Naive thymus-derived CD4-positive, alpha-beta T cell (primary cell): ENCODE measurements at regions not wholly inside any gene's neighbourhood (a gene's known extent, or its start where the extent isn't known, plus 50 kb on each side); places are given as distances from the start of the nearest gene placed in this dataset.
"Not testable (repeated sequence)": the region's sequence is repeated elsewhere in the genome, so short reads cannot be mapped to it uniquely, and the experiment has no call there.

ENCODE experiments used
- ATAC-seq: fragments of 150-1000 bp; cut with Tn5 transposase; 2 replicates; pipeline ENCODE4 v1.10.0; 2021; ENCODE audit warnings: mild to moderate bottlenecking, moderate library complexity
- CTCF ChIA-PET: fragments of 350-600 bp; sonication (Branson Sonifier 250); formaldehyde crosslinking; loops from one replicate; lab custom pipeline; 2021; ENCODE audit warnings: antibody characterized with exemption; lab: Charles Lee
- POLR2A ChIA-PET: fragments of 350-600 bp; sonication (Branson Sonifier 250); formaldehyde crosslinking; loops from one replicate; lab custom pipeline; 2021; ENCODE audit warnings: antibody characterized with exemption, inconsistent platforms; lab: Charles Lee
- DNase-seq, 9 donors: peaks; one replicate each; pipeline versions ENCODE4 v3.0.0 to v3.0.0-alpha.2; 2020 to 2022; ENCODE audit warnings: mixed read lengths in 1 of 9
- H3K27ac ChIP-seq: one replicate; pipeline ENCODE4 v1.7.0; 2013; ENCODE audit warnings: mild to moderate bottlenecking, low read depth, low read length, moderate library complexity
- H3K27me3 ChIP-seq, 2 donors: one replicate each; pipeline ENCODE4 v1.7.0; 2013; ENCODE audit warnings: low read length in 2 of 2, mild to moderate bottlenecking in 2 of 2, moderate library complexity in 2 of 2; ENCODE audit not compliant: control insufficient read depth in 2 of 2, insufficient read depth in 2 of 2
- H3K36me3 ChIP-seq, 3 experiments: 1 replicate in 2 of 3; 2 replicates in 1 of 3; pipeline ENCODE4 v1.7.0; 2013; ENCODE audit warnings: low read length in 3 of 3, mild to moderate bottlenecking in 3 of 3, moderate library complexity in 1 of 3; ENCODE audit not compliant: insufficient read depth in 3 of 3, control insufficient read depth in 2 of 3
- H3K4me1 ChIP-seq, 2 donors: one replicate each; pipeline ENCODE4 v1.7.0; 2013; ENCODE audit warnings: low read length in 2 of 2, mild to moderate bottlenecking in 2 of 2, moderate library complexity in 1 of 2; ENCODE audit not compliant: control insufficient read depth in 2 of 2, insufficient read depth in 2 of 2
- H3K4me3 ChIP-seq: 2 replicates; pipeline ENCODE4 v1.7.0; 2013; ENCODE audit warnings: mild to moderate bottlenecking, low read length
- H3K9me3 ChIP-seq, 3 experiments: 1 replicate in 2 of 3; 2 replicates in 1 of 3; pipeline ENCODE4 v1.7.0; 2013; ENCODE audit warnings: low read length in 3 of 3; ENCODE audit not compliant: control insufficient read depth in 2 of 3
- H3K27ac Mint-ChIP-seq, 9 donors: one replicate each; pipeline ENCODE4 v1.8.0; 2020 to 2022; ENCODE audit warnings: mixed read lengths in 9 of 9, mild to moderate bottlenecking in 8 of 9, moderate library complexity in 5 of 9, inconsistent platforms in 2 of 9
- H3K27me3 Mint-ChIP-seq, 5 donors: one replicate each; pipeline ENCODE4 v1.8.0; 2021 to 2022; ENCODE audit warnings: mixed read lengths in 5 of 5, mild to moderate bottlenecking in 1 of 5
- H3K36me3 Mint-ChIP-seq, 5 donors: one replicate each; pipeline ENCODE4 v1.8.0; 2020 to 2022; ENCODE audit warnings: mixed read lengths in 5 of 5, mild to moderate bottlenecking in 3 of 5, inconsistent platforms in 1 of 5
- H3K4me1 Mint-ChIP-seq, 7 donors: one replicate each; pipeline ENCODE4 v1.8.0; 2020 to 2022; ENCODE audit warnings: mixed read lengths in 7 of 7, mild to moderate bottlenecking in 3 of 7, inconsistent platforms in 1 of 7
- H3K4me3 Mint-ChIP-seq, 10 donors: one replicate each; pipeline ENCODE4 v1.8.0; 2020 to 2022; ENCODE audit warnings: mild to moderate bottlenecking in 10 of 10, mixed read lengths in 10 of 10, moderate library complexity in 6 of 10, inconsistent platforms in 2 of 10
- H3K9me3 Mint-ChIP-seq, 11 donors: one replicate each; pipeline ENCODE4 v1.8.0; 2020 to 2022; ENCODE audit warnings: mixed read lengths in 11 of 11, mild to moderate bottlenecking in 4 of 11, inconsistent platforms in 1 of 11, moderate library complexity in 1 of 11
- intact Hi-C, 2 donors: fragments of 100-400 bp; cut with micrococcal nuclease; formaldehyde crosslinking; loops; one replicate each; pipeline ENCODE4 v1.15.1; 2023

DNA sequence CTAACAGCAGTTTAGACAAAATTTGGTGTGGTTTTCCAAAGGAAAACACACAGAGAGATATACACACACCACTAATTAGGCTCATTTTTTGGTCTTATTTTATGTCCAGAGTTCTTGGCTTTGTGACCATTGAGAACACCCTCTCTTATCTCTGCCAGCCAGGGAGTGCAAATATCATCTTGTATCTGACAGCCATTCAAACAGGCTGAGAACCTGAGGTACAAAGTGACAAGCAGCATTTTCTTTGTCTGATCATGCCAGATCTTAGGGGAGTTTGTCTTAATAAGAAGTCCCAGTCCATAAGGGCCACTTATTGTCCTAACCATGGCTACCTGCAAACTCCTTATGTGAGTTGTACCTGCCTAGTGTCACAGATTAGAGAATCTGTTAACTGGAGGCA, 1165.2 kb downstream of the BRINP3 start:
- Histone ChIP-seq H3K27ac (no peak overlapping the region), H3K36me3 (no peaks in the 10 kb centered on the region), H3K4me1 (no peaks in the 10 kb centered on the region), H3K9me3 (peaks cover 0 to 3% (median 0%) of the 10 kb centered on the region in 3 experiments), H3K4me3 (no peak overlapping the region), H3K27me3 (no peaks in the 10 kb centered on the region)
- intact Hi-C loops: loop anchor here in 1 of 2 donors (10.0 kb wide), 1 partner anchor 62 kb away; no protein-coding TSS in a partner anchor
- CTCF ChIA-PET: no interaction called here
- Mint-ChIP-seq H3K4me3 (no peak overlapping the region), H3K9me3 (peaks cover 0 to 26% (median 3%) of the 10 kb centered on the region in 11 donors), H3K27me3 (no peaks in the 10 kb centered on the region), H3K27ac (no peak overlapping the region), H3K36me3 (peaks cover 0 to 3% (median 0%) of the 10 kb centered on the region in 5 donors), H3K4me1 (no peaks in the 10 kb centered on the region)
- POLR2A ChIA-PET: no interaction called here
- ATAC-seq: no peak
- DNase-seq: no peak

DNA sequence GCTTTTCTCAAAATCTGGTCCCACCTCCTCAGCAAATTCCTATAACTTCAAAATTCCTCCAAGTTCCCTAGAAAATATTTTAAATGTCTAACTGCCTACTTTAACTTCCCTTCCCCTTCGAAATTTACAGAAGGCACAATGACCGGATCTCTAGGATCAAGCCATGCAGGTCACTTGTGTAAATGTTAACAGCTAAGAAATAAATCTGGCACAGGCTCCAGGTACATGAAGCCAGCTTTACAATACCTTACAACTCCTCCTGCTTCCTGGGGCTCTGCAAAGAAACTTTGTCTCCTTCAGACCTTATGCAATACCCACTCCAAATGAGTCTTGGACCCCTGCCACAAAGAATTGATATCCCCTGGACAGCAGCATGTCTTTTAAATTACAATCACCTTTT, 1164.2 kb downstream of the BRINP3 start:
- Mint-ChIP-seq H3K9me3 (peaks cover 0 to 27% (median 3%) of the 10 kb centered on the region in 11 donors), H3K4me3 (no peak overlapping the region), H3K27ac (no peak overlapping the region), H3K36me3 (peaks cover 0 to 3% (median 0%) of the 10 kb centered on the region in 5 donors), H3K27me3 (no peaks in the 10 kb centered on the region), H3K4me1 (no peaks in the 10 kb centered on the region)
- Histone ChIP-seq H3K27ac (no peak overlapping the region), H3K36me3 (no peaks in the 10 kb centered on the region), H3K27me3 (no peaks in the 10 kb centered on the region), H3K4me3 (no peak overlapping the region), H3K4me1 (no peaks in the 10 kb centered on the region), H3K9me3 (peaks cover 0 to 4% (median 0%) of the 10 kb centered on the region in 3 experiments)
- ATAC-seq (no peak), DNase-seq (no peak)
- intact Hi-C loops: loop anchor here in 1 of 2 donors (10.0 kb wide), 1 partner anchor 61 kb away; no protein-coding TSS in a partner anchor
- CTCF ChIA-PET: no interaction called here
- POLR2A ChIA-PET: no interaction called here

DNA sequence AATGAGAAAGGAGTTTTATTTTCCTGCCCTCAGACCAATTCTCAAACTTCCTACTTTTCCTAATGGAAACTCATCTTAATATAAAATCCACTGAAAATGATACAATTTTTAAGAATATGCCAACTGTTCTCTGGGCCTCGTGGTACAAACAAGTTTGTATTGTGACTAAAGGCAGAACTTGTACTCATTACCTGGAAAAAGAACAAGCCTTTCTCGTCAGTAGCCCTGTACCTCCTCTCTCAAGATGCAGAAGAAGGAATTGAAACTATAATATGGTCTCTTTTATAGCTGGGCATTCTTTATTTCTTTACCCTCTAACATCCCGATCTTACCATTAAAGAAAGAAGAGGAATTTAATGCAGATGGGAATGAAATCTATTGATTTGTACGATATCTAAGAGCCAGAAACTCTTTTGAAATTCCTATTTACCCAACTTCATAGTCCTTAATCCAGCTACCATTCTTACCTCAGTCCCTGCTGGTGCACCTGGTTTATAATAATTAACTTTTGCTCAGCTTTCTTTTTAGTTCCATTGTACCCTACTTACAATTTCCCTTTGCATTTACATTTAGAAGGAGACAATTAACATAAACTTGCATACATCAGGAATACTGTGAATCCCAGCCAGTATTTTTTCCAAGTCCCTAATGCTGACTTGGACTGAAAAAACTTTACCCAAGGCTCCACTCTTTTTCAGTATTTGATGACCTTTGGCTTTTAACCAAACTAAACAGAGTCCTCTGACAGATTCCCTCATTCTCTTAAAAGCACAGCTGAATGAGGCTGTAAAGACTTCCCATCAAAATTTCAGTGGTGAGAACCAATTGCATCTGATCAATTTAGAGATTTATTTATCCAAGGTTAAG, 1162.4 kb downstream of the BRINP3 start:
- ChIA-PET POLR2A (no interaction called here), CTCF (no interaction called here)
- no peaks in the 10 kb centered on the region for H3K4me1 ChIP-seq
- no peak overlapping the region for H3K27ac Mint-ChIP-seq
- H3K9me3 Mint-ChIP-seq: peaks cover 0 to 35% (median 5%) of the 10 kb centered on the region in 11 donors
- no peaks in the 10 kb centered on the region for H3K27me3 Mint-ChIP-seq
- no peak overlapping the region for H3K27ac ChIP-seq
- intact Hi-C loops: loop anchor here in 1 of 2 donors (10.0 kb wide), 1 partner anchor 60 kb away; no protein-coding TSS in a partner anchor
- no peak overlapping the region for H3K4me3 ChIP-seq
- DNase-seq (no peak), ATAC-seq (no peak)
- H3K4me3 Mint-ChIP-seq: no peak overlapping the region
- no peaks in the 10 kb centered on the region for H3K27me3 ChIP-seq
- H3K4me1 Mint-ChIP-seq: no peaks in the 10 kb centered on the region
- no peaks in the 10 kb centered on the region for H3K36me3 ChIP-seq
- H3K36me3 Mint-ChIP-seq: peaks cover 0 to 3% (median 0%) of the 10 kb centered on the region in 5 donors
- H3K9me3 ChIP-seq: peaks cover 0 to 9% (median 0%) of the 10 kb centered on the region in 3 experiments

DNA sequence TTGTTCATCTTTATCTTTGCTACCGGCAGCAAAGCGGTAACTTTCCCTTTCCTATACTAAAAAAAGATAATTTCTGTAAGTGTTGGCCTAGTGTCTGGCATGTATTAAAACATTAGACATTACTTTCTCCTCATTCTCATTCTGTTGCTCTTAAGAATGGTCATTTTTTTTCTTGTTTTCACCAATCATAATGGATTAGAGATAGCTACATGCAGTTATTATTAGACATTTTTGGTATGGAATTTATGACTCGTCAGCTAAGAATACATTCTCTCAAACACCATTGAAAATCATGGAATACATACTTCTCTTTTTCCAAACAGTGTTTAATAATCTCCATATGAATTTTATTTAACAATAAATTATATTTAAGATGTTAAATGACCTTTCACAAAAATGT, 1154.6 kb downstream of the BRINP3 start:
- POLR2A ChIA-PET: no interaction called here
- no peak overlapping the region for H3K4me3 Mint-ChIP-seq
- H3K36me3 Mint-ChIP-seq: no peaks in the 10 kb centered on the region
- ATAC-seq: no peak
- DNase-seq: no peak
- H3K4me1 Mint-ChIP-seq: no peaks in the 10 kb centered on the region
- H3K27me3 ChIP-seq: no peaks in the 10 kb centered on the region
- H3K9me3 ChIP-seq: peaks cover 0 to 5% (median 0%) of the 10 kb centered on the region in 3 experiments
- H3K36me3 ChIP-seq: no peaks in the 10 kb centered on the region
- no peak overlapping the region for H3K27ac ChIP-seq
- peaks cover 2 to 23% (median 7%) of the 10 kb centered on the region in 11 donors for H3K9me3 Mint-ChIP-seq
- intact Hi-C loops: no loop called here
- no peaks in the 10 kb centered on the region for H3K4me1 ChIP-seq
- no peaks in the 10 kb centered on the region for H3K27me3 Mint-ChIP-seq
- no peak overlapping the region for H3K27ac Mint-ChIP-seq
- CTCF ChIA-PET: no interaction called here
- H3K4me3 ChIP-seq: no peak overlapping the region

DNA sequence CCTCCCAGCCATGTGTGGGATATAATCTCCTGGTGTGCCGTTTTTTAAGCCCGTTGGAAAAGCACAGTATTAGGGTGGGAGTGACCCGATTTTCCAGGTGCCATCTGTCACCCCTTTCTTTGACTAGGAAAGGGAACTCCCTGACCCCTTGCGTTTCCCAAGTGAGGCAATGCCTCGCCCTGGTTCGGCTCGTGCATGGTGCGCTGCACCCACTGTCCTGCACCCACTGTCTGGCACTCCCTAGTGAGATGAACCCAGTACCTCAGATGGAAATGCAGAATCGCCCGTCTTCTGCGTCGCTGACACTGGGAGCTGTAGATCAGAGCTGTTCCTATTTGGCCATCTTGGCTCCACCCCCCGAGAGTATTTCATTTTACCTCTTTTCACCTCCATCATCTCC, 1146.6 kb downstream of the BRINP3 start:
- H3K36me3 ChIP-seq, H3K4me1 ChIP-seq, H3K9me3 ChIP-seq, H3K27ac ChIP-seq, H3K27ac Mint-ChIP-seq, intact Hi-C loops, CTCF ChIA-PET, DNase-seq, H3K4me3 Mint-ChIP-seq, H3K27me3 ChIP-seq, H3K4me1 Mint-ChIP-seq, H3K36me3 Mint-ChIP-seq, ATAC-seq, POLR2A ChIA-PET, H3K4me3 ChIP-seq, H3K27me3 Mint-ChIP-seq: not testable (repeated sequence)
- H3K9me3 Mint-ChIP-seq: peaks cover 4 to 28% (median 18%) of the 10 kb centered on the region in 11 donors

DNA sequence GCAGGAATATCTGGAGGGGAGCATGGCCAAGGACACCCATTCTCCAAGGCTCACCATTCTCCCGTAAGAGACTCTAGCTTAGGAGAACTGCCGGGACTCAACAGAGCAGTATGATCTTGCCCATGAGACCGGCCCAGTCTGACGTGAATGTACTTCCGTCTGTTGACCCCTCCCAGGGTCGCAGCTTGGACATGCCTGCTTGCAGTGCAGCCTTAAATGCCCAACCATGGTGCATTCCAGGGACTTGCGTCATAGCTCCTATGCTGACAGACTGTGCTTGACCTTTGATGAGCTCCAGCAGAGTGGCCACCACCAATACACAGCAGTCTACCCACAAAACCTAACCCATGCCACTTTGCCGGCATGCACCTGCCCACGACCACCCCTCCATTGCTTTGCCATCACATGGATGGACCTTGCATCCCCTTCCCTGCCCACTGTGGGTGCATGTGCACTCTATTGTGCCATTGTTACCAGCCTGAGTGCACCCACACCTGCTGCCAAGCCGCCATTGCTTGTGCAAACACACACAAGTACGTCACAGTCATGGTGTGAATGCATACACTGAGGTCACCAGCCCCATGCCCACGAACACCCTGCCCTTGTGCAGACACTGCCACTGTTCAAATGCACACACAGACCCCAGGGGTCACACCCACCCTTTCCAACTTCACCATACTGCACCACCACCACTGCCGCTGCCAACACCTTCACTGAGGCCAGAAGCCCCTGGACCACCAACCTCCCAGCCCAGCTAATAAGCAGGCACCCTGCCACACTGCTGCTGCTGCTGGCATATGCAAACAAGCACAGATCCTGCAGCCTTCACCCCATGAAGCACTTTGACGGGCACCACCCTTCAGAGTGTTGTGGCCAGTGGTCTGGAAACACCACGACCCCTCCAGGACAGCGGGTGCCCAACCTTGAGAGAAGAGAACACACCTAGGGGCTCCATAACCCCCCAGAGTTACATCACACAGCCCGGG, 1141.3 kb downstream of the BRINP3 start:
- Mint-ChIP-seq H3K36me3 (no peaks in the 10 kb centered on the region), H3K4me3 (no peak overlapping the region), H3K27ac (no peak overlapping the region), H3K9me3 (peaks cover 3 to 25% (median 6%) of the 10 kb centered on the region in 11 donors), H3K27me3 (no peaks in the 10 kb centered on the region), H3K4me1 (no peaks in the 10 kb centered on the region)
- Histone ChIP-seq H3K9me3 (no peaks in the 10 kb centered on the region), H3K4me1 (no peaks in the 10 kb centered on the region), H3K4me3 (no peak overlapping the region), H3K27ac (no peak overlapping the region), H3K27me3 (no peaks in the 10 kb centered on the region), H3K36me3 (no peaks in the 10 kb centered on the region)
- ATAC-seq: no peak
- ChIA-PET POLR2A (no interaction called here), CTCF (no interaction called here)
- intact Hi-C loops: no loop called here
- DNase-seq: no peak
